H1 (cell line): ENCODE measurements at regions not wholly inside any gene's neighbourhood (a gene's known extent, or its start where the extent isn't known, plus 50 kb on each side); places are given as distances from the start of the nearest gene placed in this dataset.

Source experiments
- CTCF ChIA-PET: fragments of 300-600 bp; sonication (Branson Sonifier 250); formaldehyde crosslinking; loops from one replicate; lab custom pipeline; 2021; ENCODE audit not compliant: partially characterized antibody; lab: Charles Lee
- POLR2A ChIA-PET: fragments of 300-600 bp; sonication (Branson Sonifier 250); formaldehyde crosslinking; loops from one replicate; lab custom pipeline; 2021; ENCODE audit warnings: inconsistent platforms; ENCODE audit not compliant: partially characterized antibody; lab: Charles Lee
- DNase-seq, 2 experiments: peaks; one replicate each; pipeline versions ENCODE4 v3.0.0 to v3.0.0-alpha.2; 2010 to 2022; ENCODE audit warnings: low spot score in 2 of 2, low read depth in 1 of 2, mixed read lengths in 1 of 2
- FAIRE-seq: peaks from 2 replicates; lab custom pipeline; 2011; peaks lifted over from hg19 to GRCh38; lab: Jason Lieb, UNC
- H2AFZ ChIP-seq: 2 replicates; pipeline ENCODE4 v1.8.1; 2012; ENCODE audit warnings: low read length, inconsistent platforms
- H2AK5ac ChIP-seq: 2 replicates; pipeline ENCODE4 v1.6.1; 2013; ENCODE audit warnings: low read depth, low read length
- H2BK120ac ChIP-seq: replicated peaks from 2 replicates; pipeline ENCODE3; 2013; ENCODE audit warnings: low read depth, low read length, inconsistent platforms
- H2BK12ac ChIP-seq: 2 replicates; pipeline ENCODE4 v1.6.1; 2013; ENCODE audit warnings: low read depth, low read length
- H2BK15ac ChIP-seq: 2 replicates; pipeline ENCODE4 v1.6.1; 2013; ENCODE audit warnings: low read length
- H2BK20ac ChIP-seq: 2 replicates; pipeline ENCODE4 v1.6.1; 2013; ENCODE audit warnings: low read length
- H2BK5ac ChIP-seq: 2 replicates; pipeline ENCODE4 v1.6.1; 2013; ENCODE audit warnings: low read depth, low read length
- H3K14ac ChIP-seq: 2 replicates; pipeline ENCODE4 v1.6.1; 2013; ENCODE audit warnings: inconsistent platforms; ENCODE audit not compliant: insufficient read length
- H3K18ac ChIP-seq: 2 replicates; pipeline ENCODE4 v1.6.1; 2013; ENCODE audit warnings: low read length; ENCODE audit errors: extremely low read depth
- H3K23ac ChIP-seq: 2 replicates; pipeline ENCODE4 v1.6.1; 2013; ENCODE audit warnings: inconsistent platforms; ENCODE audit not compliant: insufficient read length
- H3K23me2 ChIP-seq: 2 replicates; pipeline ENCODE4 v1.6.1; 2013; ENCODE audit warnings: low read depth, low read length
- H3K27ac ChIP-seq: 2 replicates; pipeline ENCODE4 v1.6.1; 2011; ENCODE audit warnings: low read depth, low read length, inconsistent platforms
- H3K27me3 ChIP-seq, 4 experiments: replicated peaks in 1 of 4; 1 replicate in 1 of 4; 2 replicates in 3 of 4; pipeline versions ENCODE4 v1.6.1 to v1.8.1; 2011 to 2013; ENCODE audit warnings: low read length in 3 of 4, mild to moderate bottlenecking in 3 of 4, inconsistent platforms in 2 of 4, mixed read lengths in 2 of 4, moderate library complexity in 1 of 4; ENCODE audit not compliant: control insufficient read depth in 3 of 4, insufficient read depth in 3 of 4; ENCODE audit errors: extremely low read depth in 1 of 4
- H3K36me3 ChIP-seq, 4 experiments: 2 replicates each; pipeline versions ENCODE4 v1.6.1 to v1.8.1; 2011 to 2013; ENCODE audit warnings: mild to moderate bottlenecking in 4 of 4, low read length in 3 of 4, moderate library complexity in 2 of 4, control low read depth in 1 of 4, inconsistent platforms in 1 of 4; ENCODE audit not compliant: insufficient read depth in 4 of 4, control insufficient read depth in 2 of 4
- H3K4ac ChIP-seq: replicated peaks from 2 replicates; pipeline ENCODE3; 2013; ENCODE audit warnings: low read length, low read depth, mixed read lengths, inconsistent platforms; ENCODE audit not compliant: insufficient read length
- H3K4me1 ChIP-seq, 4 experiments: replicated peaks in 1 of 4; 1 replicate in 1 of 4; 2 replicates in 3 of 4; pipeline versions ENCODE4 v1.6.1 to v1.8.1; 2011 to 2013; ENCODE audit warnings: low read length in 3 of 4, inconsistent platforms in 2 of 4, mixed read lengths in 1 of 4; ENCODE audit not compliant: insufficient read depth in 4 of 4, control insufficient read depth in 3 of 4
- H3K4me2 ChIP-seq, 2 experiments: 2 replicates each; pipeline versions ENCODE4 v1.6.1 to v1.8.1; 2011 to 2013; ENCODE audit warnings: low read depth in 2 of 2, low read length in 2 of 2, control low read depth in 1 of 2, inconsistent platforms in 1 of 2, mild to moderate bottlenecking in 1 of 2; ENCODE audit not compliant: insufficient read depth in 1 of 2
- H3K4me3 ChIP-seq, 4 experiments: fragments of 200-600, 300-600 bp in 1 of 4; sonication (generic), shearing (Covaris generic), sonication (Bioruptor Twin) in 1 of 4; 2 replicates each; pipeline versions ENCODE4 v1.5.1 to v1.8.1; 2011 to 2016; ENCODE audit warnings: low read length in 4 of 4, low read depth in 3 of 4, control low read depth in 2 of 4, inconsistent platforms in 2 of 4, mild to moderate bottlenecking in 2 of 4, mixed read lengths in 1 of 4, moderate library complexity in 1 of 4; ENCODE audit not compliant: insufficient read depth in 2 of 4; ENCODE audit errors: extremely low read depth in 1 of 4
- H3K56ac ChIP-seq: replicated peaks from 2 replicates; pipeline ENCODE3; 2013; ENCODE audit warnings: low read depth, mild to moderate bottlenecking, mixed read lengths, low read length, inconsistent platforms; ENCODE audit not compliant: insufficient read length
- H3K79me1 ChIP-seq: 2 replicates; pipeline ENCODE4 v1.6.1; 2013; ENCODE audit warnings: low read depth, low read length, control low read depth
- H3K79me2 ChIP-seq, 2 experiments: 2 replicates each; pipeline versions ENCODE4 v1.6.1 to v1.8.1; 2012 to 2013; ENCODE audit warnings: low read length in 2 of 2, mild to moderate bottlenecking in 2 of 2, inconsistent platforms in 1 of 2; ENCODE audit not compliant: insufficient read depth in 2 of 2, control insufficient read depth in 1 of 2
- H3K9ac ChIP-seq, 4 experiments: replicated peaks in 1 of 4; 1 replicate in 1 of 4; 2 replicates in 3 of 4; pipeline versions ENCODE4 v1.6.1 to v1.8.1; 2011 to 2013; ENCODE audit warnings: low read depth in 3 of 4, low read length in 3 of 4, control low read depth in 2 of 4, mild to moderate bottlenecking in 2 of 4, moderate library complexity in 2 of 4, inconsistent platforms in 1 of 4; ENCODE audit errors: extremely low read depth in 1 of 4
- H3K9me3 ChIP-seq, 2 experiments: 2 replicates each; pipeline versions ENCODE4 v1.6.1 to v1.8.1; 2012 to 2013; ENCODE audit warnings: mild to moderate bottlenecking in 2 of 2, moderate library complexity in 2 of 2, control low read depth in 1 of 2, inconsistent platforms in 1 of 2, low read depth in 1 of 2, low read length in 1 of 2, mixed read lengths in 1 of 2; ENCODE audit not compliant: insufficient read depth in 2 of 2
- H4K20me1 ChIP-seq, 2 experiments: replicated peaks in 1 of 2; 2 replicates each; pipeline versions ENCODE3 to v1.8.1; 2011 to 2013; ENCODE audit warnings: inconsistent platforms in 2 of 2, low read length in 2 of 2, mild to moderate bottlenecking in 1 of 2; ENCODE audit not compliant: insufficient read depth in 2 of 2, control insufficient read depth in 1 of 2
- H4K5ac ChIP-seq: 2 replicates; pipeline ENCODE4 v1.6.1; 2013; ENCODE audit warnings: low read length, low read depth, mixed read lengths, inconsistent platforms; ENCODE audit not compliant: insufficient read length
- H4K8ac ChIP-seq: 2 replicates; pipeline ENCODE4 v1.8.0; 2013; ENCODE audit warnings: mild to moderate bottlenecking, moderate library complexity, low read length, inconsistent platforms; ENCODE audit not compliant: insufficient read depth; ENCODE audit errors: extremely low read depth
- H4K91ac ChIP-seq: replicated peaks from 2 replicates; pipeline ENCODE3; 2013; ENCODE audit warnings: low read length, mixed read lengths, inconsistent platforms; ENCODE audit not compliant: insufficient read length
- ATF3 ChIP-seq: IDR thresholded peaks from 2 replicates; pipeline ENCODE4 v1.6.1; 2011; ENCODE audit warnings: low read depth, mild to moderate bottlenecking, low read length; ENCODE audit not compliant: insufficient read depth
- CTCF ChIP-seq, 3 experiments: IDR thresholded peaks; 1 replicate in 2 of 3; 2 replicates in 1 of 3; pipeline versions ENCODE4 v1.5.1 to v1.6.1; 2011; ENCODE audit warnings: low read length in 3 of 3, mild to moderate bottlenecking in 3 of 3, inconsistent platforms in 2 of 3, low read depth in 1 of 3, moderate library complexity in 1 of 3; ENCODE audit not compliant: insufficient read depth in 1 of 3; ENCODE audit errors: control extremely low read depth in 1 of 3
- RAD21 ChIP-seq, 2 experiments: IDR thresholded peaks in 1 of 2; conservative IDR thresholded peaks in 1 of 2; 2 replicates each; pipeline ENCODE4 v1.6.1; 2011; ENCODE audit warnings: low read depth in 2 of 2, low read length in 2 of 2, improper control_type of control experiment in 1 of 2, inconsistent platforms in 1 of 2, mild to moderate bottlenecking in 1 of 2, moderate library complexity in 1 of 2
- WGBS, 2 experiments: shearing (Covaris generic) in 1 of 2; methylation state at CpG; one replicate each; pipeline versions ENCODE4 v1.1.6 to v1.1.7; 2013 to 2015; ENCODE audit warnings: low lambda C conversion rate in 2 of 2, mixed read lengths in 2 of 2, inconsistent platforms in 1 of 2, low coverage in 1 of 2, missing lambda C conversion rate in 1 of 2; ENCODE audit not compliant: insufficient replicate concordance in 2 of 2, insufficient coverage in 1 of 2, insufficient read length in 1 of 2; ENCODE audit errors: extremely low coverage in 1 of 2, missing lambda C conversion rate in 1 of 2; 5-methylcytosine and 5-hydroxymethylcytosine counted together

- no peaks in the 10 kb centered on the region for H3K27me3 ChIP-seq
- TF ChIP-seq ATF3 = no peak
- TF ChIP-seq RAD21 (IDR thresholded peaks at IDR 0.05 in 1 of 2, conservative IDR thresholded peaks at IDR 0.05 in 1 of 2; ENCODE audit: low read depth in 2 of 2, low read length in 2 of 2) = peak; percentile 70 to 79
- TF ChIP-seq CTCF (IDR thresholded peaks at IDR 0.05; ENCODE audit: control extremely low read depth in 1 of 3, insufficient read depth in 1 of 3, low read depth in 1 of 3, low read length in 3 of 3) = peak; percentile 49 to 88 (median 69)
- no peak overlapping the region for H2BK120ac ChIP-seq
- no peak overlapping the region for H3K9ac ChIP-seq
- POLR2A ChIA-PET = no interaction called here
- H3K79me1 ChIP-seq = no peaks in the 10 kb centered on the region
- FAIRE-seq (peak; percentile 87), DNase-seq (peak in 1 of 2 experiments; percentile 25)
- no peaks in the 10 kb centered on the region for H3K36me3 ChIP-seq
- H3K23me2 ChIP-seq = no peaks in the 10 kb centered on the region; the same call in 1 of the 2 replicates
- H3K14ac ChIP-seq = no peak overlapping the region
- no peak overlapping the region for H3K27ac ChIP-seq
- no peak overlapping the region for H3K4me2 ChIP-seq
- no peak overlapping the region for H3K4me3 ChIP-seq
- H2AFZ ChIP-seq = no peak overlapping the region
- CTCF ChIA-PET = interaction anchor here (0.5 to 2.3 kb wide), 19 partner anchors 10 to 467 kb away, joined by 3 to 11 read pairs (median 3); no protein-coding TSS in a partner anchor
- H3K18ac ChIP-seq = no peak overlapping the region
- no peak overlapping the region for H4K91ac ChIP-seq
- H4K20me1 ChIP-seq = no peaks in the 10 kb centered on the region
- H3K4ac ChIP-seq = no peak overlapping the region
- no peak overlapping the region for H2BK5ac ChIP-seq
- no peak overlapping the region for H4K8ac ChIP-seq
- H2BK20ac ChIP-seq = no peak overlapping the region
- H3K4me1 ChIP-seq = no peaks in the 10 kb centered on the region
- no peaks in the 10 kb centered on the region for H3K79me2 ChIP-seq
- no peak overlapping the region for H3K23ac ChIP-seq
- no peak overlapping the region for H2BK12ac ChIP-seq
- no peak overlapping the region for H2AK5ac ChIP-seq
- no peak overlapping the region for H2BK15ac ChIP-seq
- no peak overlapping the region for H4K5ac ChIP-seq
- no peaks in the 10 kb centered on the region for H3K9me3 ChIP-seq
- H3K56ac ChIP-seq = no peak overlapping the region
- 67% methylated on average over 3 of the region's 3 CpGs; no CpG with 5 or more reads in 1 of the 2 experiments for WGBS, 2 experiments
Observed at GRCh38 chr6:130293800-130294199, 71.0 kb upstream of the SAMD3 start.
